Neural cell (in vitro differentiated cells): ENCODE measurements at regions not wholly inside any gene's neighbourhood (a gene's known extent, or its start where the extent isn't known, plus 50 kb on each side); places are given as distances from the start of the nearest gene placed in this dataset.

Source experiments
- CTCF ChIP-seq: fragments of 450-650 bp; IDR thresholded peaks from 2 replicates; pipeline ENCODE4 v1.5.1; 2014; ENCODE audit warnings: antibody characterized with exemption, mild to moderate bottlenecking, moderate library complexity; ENCODE audit not compliant: poor library complexity, severe bottlenecking
- EP300 ChIP-seq: fragments of 450-650 bp; conservative IDR thresholded peaks from 2 replicates; pipeline ENCODE4 v1.6.1; 2014; ENCODE audit warnings: antibody characterized with exemption, mild to moderate bottlenecking, moderate library complexity; ENCODE audit not compliant: poor library complexity, severe bottlenecking
- EZH2 ChIP-seq: fragments of 200-600, 300-800 bp; shearing (Covaris generic), sonication (generic); IDR thresholded peaks from 2 replicates; pipeline ENCODE4 v1.6.1; 2014; ENCODE audit warnings: antibody characterized with exemption, low read length, borderline replicate concordance, mild to moderate bottlenecking; ENCODE audit not compliant: insufficient read depth, poor library complexity, severe bottlenecking
- POLR2AphosphoS5 ChIP-seq: IDR thresholded peaks from 2 replicates; pipeline ENCODE4 v1.6.1; 2012
- RAD21 ChIP-seq: fragments of 450-650 bp; conservative IDR thresholded peaks from 2 replicates; pipeline ENCODE4 v1.6.1; 2014; ENCODE audit warnings: antibody characterized with exemption, mild to moderate bottlenecking, moderate library complexity
- REST ChIP-seq: IDR thresholded peaks from 2 replicates; pipeline ENCODE4 v1.6.1; 2012; ENCODE audit warnings: borderline replicate concordance
- SMC3 ChIP-seq: fragments of 450-650 bp; conservative IDR thresholded peaks from 2 replicates; pipeline ENCODE4 v1.6.1; 2014; ENCODE audit warnings: antibody characterized with exemption, mild to moderate bottlenecking, moderate library complexity; ENCODE audit not compliant: poor library complexity
- TAF1 ChIP-seq: IDR thresholded peaks from 2 replicates; pipeline ENCODE4 v1.6.1; 2012; ENCODE audit warnings: low read depth

- TF ChIP-seq CTCF: no peak
- TF ChIP-seq REST: no peak
- no peak for TF ChIP-seq POLR2AphosphoS5
- TF ChIP-seq EZH2: no peak
- TF ChIP-seq SMC3: no peak
- TF ChIP-seq TAF1: no peak
- TF ChIP-seq EP300: no peak
- no peak for TF ChIP-seq RAD21
Measured at GRCh38 chr6:113004054-113004453, 656.9 kb downstream of the RFPL4B start.
